Activated CD4-positive, alpha-beta T cell treated with anti-CD3 and anti-CD28 coated beads for 1 hour (primary cell): ENCODE measurements at regions not wholly inside any gene's neighbourhood (a gene's known extent, or its start where the extent isn't known, plus 50 kb on each side); places are given as distances from the start of the nearest gene placed in this dataset.
"Not testable (repeated sequence)": the region's sequence is repeated elsewhere in the genome, so short reads cannot be mapped to it uniquely, and the experiment has no call there.

ENCODE experiments used
- DNase-seq: peaks from one replicate; pipeline ENCODE4 v3.0.0-alpha.2; 2020

- peak; percentile 41 for DNase-seq
Measured at GRCh38 chr1:221478050-221478949, 263.6 kb downstream of the DUSP10 start.

DNA sequence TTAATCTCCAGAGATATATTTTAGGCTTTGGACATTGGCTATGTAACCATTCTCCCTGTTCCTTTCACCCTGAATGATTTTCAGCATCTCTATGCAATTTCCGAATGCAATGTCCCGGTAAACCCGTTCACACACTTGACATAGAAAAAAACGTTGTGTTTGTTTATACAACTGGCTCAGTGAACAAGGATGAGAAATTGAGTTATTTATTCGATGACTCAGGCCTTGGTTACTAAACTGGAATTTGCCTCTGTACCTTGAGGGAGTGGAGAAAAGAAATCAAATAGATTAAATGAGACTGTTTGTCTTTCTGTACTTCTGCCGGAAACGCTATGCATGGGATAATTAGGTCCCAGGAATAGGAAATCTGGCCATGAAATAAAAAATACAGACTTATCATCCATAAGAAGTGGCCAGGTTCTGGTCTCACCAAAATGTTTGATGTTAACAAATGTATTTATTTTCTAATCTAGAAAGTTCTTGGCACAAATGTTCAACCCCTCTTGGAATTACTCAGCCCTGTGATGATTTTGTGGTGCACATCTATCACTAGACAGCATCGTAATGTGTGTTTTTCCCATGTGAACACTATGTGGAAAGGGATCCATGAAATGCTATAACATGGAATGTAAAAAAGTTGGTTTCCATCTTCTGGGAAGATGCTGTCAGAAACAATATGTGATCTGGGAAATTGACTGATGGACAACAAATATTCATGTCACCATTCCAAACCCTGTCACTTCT, 253.9 kb downstream of the DUSP10 start:
- no peak for DNase-seq

DNA sequence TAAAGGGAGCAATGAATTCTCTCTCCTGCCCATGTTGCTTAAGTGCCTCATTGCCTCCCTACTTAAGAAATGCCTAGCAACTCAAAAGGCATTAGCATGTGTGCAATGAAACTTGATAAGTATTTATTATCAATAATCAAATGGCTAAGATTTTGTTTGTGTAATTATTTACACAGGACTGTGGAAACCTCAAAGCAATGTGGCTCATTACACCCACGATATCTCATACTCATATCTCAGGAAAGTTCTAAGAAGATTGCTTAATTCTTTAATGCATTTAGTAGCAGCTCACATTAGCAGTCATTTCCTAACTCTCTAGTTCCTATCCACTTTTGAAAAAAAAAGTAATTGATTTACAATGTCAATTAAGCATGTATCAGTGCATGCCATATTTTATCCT, 253.3 kb downstream of the DUSP10 start:
- no peak for DNase-seq

- DNase-seq, result no peak
Measured at GRCh38 chr1:221494670-221495069, 247.2 kb downstream of the DUSP10 start.

DNA sequence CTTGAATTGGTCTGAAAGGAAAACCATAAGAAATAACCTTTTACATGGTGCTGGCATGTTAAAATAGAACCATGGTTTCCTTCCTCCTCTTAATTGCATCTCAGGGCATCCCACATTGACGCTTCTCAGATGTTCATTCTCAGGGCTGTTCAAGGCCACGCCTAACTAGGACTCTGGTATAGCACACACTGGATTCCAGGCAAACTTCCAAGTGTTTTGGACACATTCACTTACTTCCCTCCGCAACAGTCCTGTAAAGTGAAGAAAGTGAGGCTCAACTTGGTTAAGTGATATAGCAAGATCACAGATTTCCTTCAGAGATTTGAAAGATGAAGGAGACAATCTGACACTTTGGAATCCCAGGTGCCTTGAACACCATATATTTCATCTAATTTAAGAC, 244.8 kb downstream of the DUSP10 start:
- no peak for DNase-seq

DNA sequence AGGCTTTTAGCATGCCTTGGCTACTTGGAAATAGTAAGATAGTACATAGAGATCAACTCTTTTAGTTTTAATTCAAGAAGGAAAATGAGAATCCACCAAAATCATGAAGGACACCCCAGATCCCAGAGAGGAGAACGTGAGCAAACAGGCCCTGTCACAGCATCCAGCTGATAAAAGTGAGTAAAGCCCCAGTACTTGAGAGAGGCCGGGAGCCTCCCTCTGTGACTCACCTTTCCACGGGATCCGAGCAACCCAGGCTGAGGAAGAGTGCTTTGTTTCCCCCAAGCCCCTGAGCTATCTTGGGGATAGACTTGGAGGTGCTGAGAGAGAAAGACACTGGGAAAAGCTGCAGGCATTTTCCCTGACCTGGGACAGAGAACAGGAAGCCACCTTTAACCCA, 238.6 kb downstream of the DUSP10 start:
- no peak for DNase-seq

DNA sequence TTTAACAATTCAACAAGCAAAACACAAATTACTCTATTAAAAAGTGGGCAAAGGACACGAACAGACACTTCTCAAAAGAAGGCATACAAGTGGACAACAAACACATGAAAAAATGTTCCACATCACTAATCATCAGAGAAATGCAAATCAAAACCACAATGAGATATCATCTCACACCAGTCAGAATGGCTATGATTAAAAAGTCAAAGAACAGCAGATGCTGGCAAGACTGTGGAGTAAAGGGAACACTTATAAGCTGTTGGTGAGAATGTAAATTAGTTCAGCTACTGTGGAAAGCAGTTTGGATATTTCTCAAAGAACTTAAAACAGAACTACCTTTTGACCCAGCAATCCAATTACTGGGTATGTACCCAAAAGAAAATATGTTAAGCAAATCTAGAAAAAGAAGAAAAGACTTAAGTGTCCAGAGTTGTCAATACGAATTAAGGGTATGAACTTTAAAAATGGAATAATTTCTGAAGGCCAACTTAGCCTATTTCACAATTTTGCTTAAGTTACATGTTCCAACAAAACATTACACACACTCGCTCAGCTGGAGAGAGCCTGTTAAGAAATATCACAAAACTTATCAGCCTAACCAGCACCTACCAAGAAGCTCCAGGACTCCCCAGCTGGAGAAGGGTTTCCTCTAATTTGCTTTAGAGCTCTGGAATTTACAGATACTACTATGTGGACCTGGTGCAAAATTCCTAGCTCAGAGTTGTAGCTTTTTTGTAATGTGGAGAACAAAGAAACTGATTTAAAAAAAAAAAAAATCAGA, 232.1 kb downstream of the DUSP10 start:
- no peak for DNase-seq

- DNase-seq, result no peak
Measured at GRCh38 chr1:221510793-221511503, 230.9 kb downstream of the DUSP10 start.

- no peak for DNase-seq
Measured at GRCh38 chr1:221511797-221512196, 230.1 kb downstream of the DUSP10 start.

- no peak for DNase-seq
Measured at GRCh38 chr1:221514806-221515205, 227.1 kb downstream of the DUSP10 start.

- no peak for DNase-seq
Measured at GRCh38 chr1:221515496-221515895, 226.4 kb downstream of the DUSP10 start.

DNA sequence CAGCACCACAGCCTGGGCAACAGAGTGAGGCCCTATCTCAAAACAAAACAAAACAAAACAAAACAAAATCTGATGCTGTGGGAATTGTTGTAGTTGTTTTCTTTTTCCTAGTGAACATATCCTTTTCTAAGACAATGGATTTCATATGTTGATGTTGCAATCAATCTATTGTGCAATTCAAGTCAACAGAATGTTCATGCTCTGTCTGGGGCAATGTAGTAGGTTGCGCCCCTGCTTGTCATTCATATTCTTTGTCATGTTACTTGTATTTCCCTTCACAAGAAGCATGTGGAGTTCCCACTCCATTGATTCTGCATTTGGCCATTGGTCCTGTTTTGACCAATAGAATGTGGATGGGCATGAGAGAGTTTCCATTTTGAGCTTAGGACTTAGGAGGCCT, 223.9 kb downstream of the DUSP10 start:
- DNase-seq, result no peak

DNA sequence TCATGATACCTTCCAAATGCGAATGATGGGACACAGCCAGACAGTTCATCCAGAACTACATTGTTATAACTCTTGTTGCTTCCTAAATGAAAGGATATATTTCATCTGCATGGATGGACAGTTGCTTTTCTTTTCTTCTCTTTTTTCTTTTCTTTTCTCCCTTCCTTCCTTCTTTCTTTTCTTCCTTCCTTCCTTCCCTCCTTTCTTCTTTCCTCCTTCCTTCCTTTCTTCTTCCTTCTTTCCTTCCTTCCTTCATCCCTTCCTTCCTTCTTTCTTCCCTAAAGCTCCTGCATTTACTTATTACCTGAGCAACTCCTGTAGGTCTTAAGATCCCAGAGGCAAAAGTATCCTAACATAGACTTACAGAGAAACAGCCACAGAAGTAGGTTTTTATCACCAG, 221.6 kb downstream of the DUSP10 start:
- DNase-seq, result no peak

DNA sequence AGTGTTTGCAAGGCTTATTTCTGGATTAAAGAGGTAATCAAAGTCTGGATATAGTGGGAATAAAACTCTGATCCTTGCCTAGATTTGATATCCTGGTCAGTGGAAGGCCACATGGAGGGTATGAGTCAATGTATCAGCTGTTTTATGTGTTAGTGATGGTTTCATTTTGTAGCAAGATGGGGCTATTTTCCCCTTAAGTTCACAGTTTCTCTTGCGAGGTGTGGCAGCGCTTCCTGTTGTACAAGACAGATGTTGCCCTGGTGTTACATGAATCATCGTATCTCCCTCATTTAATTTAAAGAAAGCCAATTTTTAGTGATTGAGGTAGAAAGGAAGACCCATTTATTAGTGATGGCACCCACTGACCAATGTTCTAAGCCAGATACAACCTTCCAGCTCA, 220.2 kb downstream of the DUSP10 start:
- DNase-seq, result no peak

DNA sequence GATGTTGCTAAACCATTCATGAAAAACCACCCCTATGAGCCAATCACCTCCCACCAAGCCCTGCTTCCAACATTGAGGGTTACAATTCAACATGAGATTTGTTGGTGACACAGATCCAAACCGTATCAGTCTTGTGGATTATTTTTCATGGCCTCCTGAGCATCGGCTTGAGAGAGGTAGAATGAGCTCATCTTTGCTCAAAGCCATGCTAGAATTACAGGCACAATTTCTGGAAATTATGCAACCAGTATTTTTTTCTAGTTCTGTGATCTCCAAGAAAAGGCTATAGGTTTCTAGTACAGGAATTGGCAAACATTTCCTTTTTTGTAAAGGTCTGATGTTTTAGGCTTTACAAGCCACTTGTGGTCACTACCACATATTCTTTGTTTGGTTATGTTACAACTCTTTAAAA, 219.4 kb downstream of the DUSP10 start:
- no peak for DNase-seq

GRCh38 chr1:221525749-221526148, 216.1 kb downstream of the DUSP10 start:
- DNase-seq, result no peak

DNA sequence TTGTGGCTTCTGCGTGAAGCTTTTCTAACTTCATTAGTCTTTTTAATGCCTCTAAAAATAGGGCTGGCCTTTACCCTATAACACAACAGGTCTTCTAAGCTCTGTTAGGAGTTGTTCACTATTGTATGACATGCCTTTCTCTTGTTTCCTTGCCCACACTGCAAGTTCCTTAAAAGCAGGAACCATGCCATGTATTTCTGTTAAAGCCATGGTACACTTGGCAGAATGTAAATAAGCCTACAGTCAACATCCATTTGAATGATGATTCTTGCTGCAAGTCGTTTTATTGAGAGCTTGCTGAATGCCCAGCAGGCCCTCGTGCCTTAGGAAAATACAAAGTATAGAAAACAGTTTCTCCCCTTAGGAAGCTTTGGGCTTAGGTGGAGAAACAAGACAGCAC, 214.6 kb downstream of the DUSP10 start:
- DNase-seq, result no peak

GRCh38 chr1:221527886-221528624, 213.8 kb downstream of the DUSP10 start:
- no peak for DNase-seq

- not testable (repeated sequence) for DNase-seq
Measured at GRCh38 chr1:221530159-221530558, 211.7 kb downstream of the DUSP10 start.

DNA sequence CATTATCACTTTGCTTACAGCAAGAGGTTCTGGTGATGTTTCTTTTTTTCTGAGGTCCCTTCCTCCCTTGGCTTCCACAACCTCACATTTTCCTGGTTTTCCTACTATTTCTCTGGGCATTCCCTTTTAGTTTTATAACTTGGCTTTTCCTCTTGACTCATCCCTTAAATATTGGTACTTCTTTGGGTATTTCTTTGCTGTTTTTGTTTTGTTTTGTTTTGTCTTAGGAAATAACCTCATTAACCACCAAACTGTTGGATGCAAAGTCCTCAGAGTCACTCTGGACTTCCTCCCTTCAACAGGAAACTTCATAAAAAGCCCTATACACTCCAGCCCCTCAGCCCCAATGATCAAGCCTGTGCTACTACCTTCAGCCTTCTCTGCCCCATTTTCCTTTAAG, 211.1 kb downstream of the DUSP10 start:
- DNase-seq, result no peak

DNA sequence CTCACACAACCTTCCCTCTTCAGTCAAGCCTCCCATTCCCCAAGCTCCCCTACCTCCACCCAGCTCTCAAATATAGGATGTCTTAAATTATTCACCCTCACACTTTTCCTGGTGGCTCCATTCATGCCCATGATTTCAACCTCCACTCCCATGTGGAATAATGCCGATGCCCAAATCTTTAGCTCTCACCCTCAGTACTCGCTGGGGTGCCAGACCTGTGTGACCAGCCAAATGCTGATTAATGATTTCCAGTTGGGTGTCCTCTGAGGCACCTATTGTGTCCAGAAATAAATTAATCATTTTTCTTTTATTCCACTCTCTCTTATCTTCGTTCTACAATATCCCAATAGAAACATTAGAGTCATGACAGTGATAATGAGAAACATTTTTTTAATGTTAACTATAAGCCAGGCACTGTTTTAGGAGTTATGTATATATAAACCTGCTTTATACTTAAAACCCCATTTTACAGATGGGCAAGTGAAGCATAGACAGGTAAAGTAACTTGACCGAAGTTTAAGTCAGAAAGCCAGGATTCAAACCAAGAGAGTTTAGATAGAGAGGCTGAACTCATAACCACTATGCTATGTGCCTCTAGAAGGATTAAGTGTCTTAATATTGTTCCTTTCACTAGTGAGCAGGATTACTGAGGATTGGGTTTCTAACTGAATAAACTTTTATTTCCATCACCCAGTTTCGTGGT, 209.7 kb downstream of the DUSP10 start:
- no peak for DNase-seq
